ENCODE measurements at regions not wholly inside any gene's neighbourhood (a gene's known extent, or its start where the extent isn't known, plus 50 kb on each side); places are given as distances from the start of the nearest gene placed in this dataset.
"Not testable (repeated sequence)": the region's sequence is repeated elsewhere in the genome, so short reads cannot be mapped to it uniquely, and the experiment has no call there.

GRCh38 chr5:3153906-3154305 lies 402.4 kb upstream of the IRX2 start:
- H3K79me2 ChIP-seq (ENCODE audit: insufficient read depth, low read depth), result no peaks in the 10 kb centered on the region
- H3K4me2 ChIP-seq, result no peak overlapping the region
- no peaks in the 10 kb centered on the region for H3K36me3 ChIP-seq (ENCODE audit: insufficient read depth)
- no peak overlapping the region for H3K27ac ChIP-seq
- no peak overlapping the region for H3K9ac ChIP-seq
- no peak overlapping the region for H3K4me3 ChIP-seq (IDR thresholded peaks at IDR 0.05; ENCODE audit: insufficient read depth, low read depth, low read length)
- H4K20me1 ChIP-seq (ENCODE audit: insufficient read depth), result no peaks in the 10 kb centered on the region
- no peaks in the 10 kb centered on the region for H3K27me3 ChIP-seq (ENCODE audit: insufficient read depth, low read depth)
- H3K4me1 ChIP-seq (ENCODE audit: low read depth, poor library complexity, severe bottlenecking), result no peaks in the 10 kb centered on the region
- TF ChIP-seq CTCF (conservative IDR thresholded peaks at IDR 0.05; ENCODE audit: low read depth, low read length), result no peak
- H2AFZ ChIP-seq (ENCODE audit: low read depth), result no peak overlapping the region

- H2AFZ ChIP-seq (ENCODE audit: low read depth), result no peak overlapping the region
- H3K27me3 ChIP-seq (ENCODE audit: insufficient read depth, low read depth), result no peaks in the 10 kb centered on the region
- no peak overlapping the region for H3K4me2 ChIP-seq
- H3K79me2 ChIP-seq (ENCODE audit: insufficient read depth, low read depth), result no peaks in the 10 kb centered on the region
- H3K4me3 ChIP-seq (IDR thresholded peaks at IDR 0.05; ENCODE audit: insufficient read depth, low read depth, low read length), result no peak overlapping the region
- no peaks in the 10 kb centered on the region for H4K20me1 ChIP-seq (ENCODE audit: insufficient read depth)
- no peaks in the 10 kb centered on the region for H3K4me1 ChIP-seq (ENCODE audit: low read depth, poor library complexity, severe bottlenecking)
- TF ChIP-seq CTCF (conservative IDR thresholded peaks at IDR 0.05; ENCODE audit: low read depth, low read length), result no peak
- no peak overlapping the region for H3K9ac ChIP-seq
- no peak overlapping the region for H3K27ac ChIP-seq
- H3K36me3 ChIP-seq (ENCODE audit: insufficient read depth), result no peaks in the 10 kb centered on the region
These were observed 401.9 kb upstream of the IRX2 start for GRCh38 chr5:3153226-3153858.

- Histone ChIP-seq H3K4me3 (IDR thresholded peaks at IDR 0.05; ENCODE audit: insufficient read depth, low read depth, low read length) (no peak overlapping the region), H2AFZ (ENCODE audit: low read depth) (no peak overlapping the region), H3K27ac (no peak overlapping the region), H3K4me2 (no peak overlapping the region), H3K4me1 (ENCODE audit: low read depth, poor library complexity, severe bottlenecking) (no peaks in the 10 kb centered on the region), H3K79me2 (ENCODE audit: insufficient read depth, low read depth) (no peaks in the 10 kb centered on the region), H3K9ac (no peak overlapping the region), H3K27me3 (ENCODE audit: insufficient read depth, low read depth) (no peaks in the 10 kb centered on the region), H4K20me1 (ENCODE audit: insufficient read depth) (no peaks in the 10 kb centered on the region), H3K36me3 (ENCODE audit: insufficient read depth) (no peaks in the 10 kb centered on the region)
- TF ChIP-seq CTCF (conservative IDR thresholded peaks at IDR 0.05; ENCODE audit: low read depth, low read length), result no peak
These were observed 398.4 kb upstream of the IRX2 start for GRCh38 chr5:3149899-3150298.

GRCh38 chr5:3147405-3147804 lies 395.9 kb upstream of the IRX2 start:
- H3K4me3 ChIP-seq (IDR thresholded peaks at IDR 0.05; ENCODE audit: insufficient read depth, low read depth, low read length); H4K20me1 ChIP-seq (ENCODE audit: insufficient read depth); H3K27me3 ChIP-seq (ENCODE audit: insufficient read depth, low read depth); H3K79me2 ChIP-seq (ENCODE audit: insufficient read depth, low read depth); H2AFZ ChIP-seq (ENCODE audit: low read depth); H3K27ac ChIP-seq; H3K36me3 ChIP-seq (ENCODE audit: insufficient read depth); H3K4me1 ChIP-seq (ENCODE audit: low read depth, poor library complexity, severe bottlenecking); H3K4me2 ChIP-seq; H3K9ac ChIP-seq: not testable (repeated sequence)

- H3K27ac ChIP-seq, result no peak overlapping the region
- H3K9ac ChIP-seq, result no peak overlapping the region
- no peaks in the 10 kb centered on the region for H3K36me3 ChIP-seq (ENCODE audit: insufficient read depth)
- H3K4me1 ChIP-seq (ENCODE audit: low read depth, poor library complexity, severe bottlenecking), result no peaks in the 10 kb centered on the region
- no peak for TF ChIP-seq CTCF (conservative IDR thresholded peaks at IDR 0.05; ENCODE audit: low read depth, low read length)
- no peaks in the 10 kb centered on the region for H3K27me3 ChIP-seq (ENCODE audit: insufficient read depth, low read depth)
- H3K79me2 ChIP-seq (ENCODE audit: insufficient read depth, low read depth), result no peaks in the 10 kb centered on the region
- H3K4me3 ChIP-seq (IDR thresholded peaks at IDR 0.05; ENCODE audit: insufficient read depth, low read depth, low read length), result no peak overlapping the region
- no peak overlapping the region for H2AFZ ChIP-seq (ENCODE audit: low read depth)
- no peak overlapping the region for H3K4me2 ChIP-seq
- H4K20me1 ChIP-seq (ENCODE audit: insufficient read depth), result no peaks in the 10 kb centered on the region
These were observed 394.2 kb upstream of the IRX2 start for GRCh38 chr5:3145641-3146040.

All from KMS-11 (cell line).